Right hindlimb (tissue), 1 donor: ENCODE measurements at regions not wholly inside any gene's neighbourhood (a gene's known extent, or its start where the extent isn't known, plus 50 kb on each side); places are given as distances from the start of the nearest gene placed in this dataset.
"Not testable (repeated sequence)": the region's sequence is repeated elsewhere in the genome, so short reads cannot be mapped to it uniquely, and the experiment has no call there.

Source experiments
- DNase-seq: peaks from one replicate; pipeline ENCODE4 v3.0.0-alpha.2; 2018

DNA sequence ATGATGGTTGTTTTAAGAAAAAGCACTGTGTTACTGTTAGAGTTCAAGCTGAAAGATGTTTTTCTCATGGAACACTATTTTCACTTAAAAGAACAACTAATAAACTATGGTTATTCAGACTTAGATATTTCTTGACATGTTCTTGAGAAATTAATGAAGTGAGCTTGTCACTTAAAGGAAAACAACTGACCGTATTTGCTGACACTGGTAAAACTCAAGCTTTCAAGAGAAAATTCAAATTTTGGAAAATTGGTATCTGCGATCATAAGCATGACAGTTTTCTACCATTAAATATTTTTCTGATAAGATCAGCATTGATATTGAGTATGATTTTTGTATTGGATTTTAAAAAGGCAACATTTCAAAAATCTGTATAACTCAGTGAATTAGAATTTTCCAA, 549.5 kb upstream of the ACTRT1 start:
- DNase-seq: no peak

DNA sequence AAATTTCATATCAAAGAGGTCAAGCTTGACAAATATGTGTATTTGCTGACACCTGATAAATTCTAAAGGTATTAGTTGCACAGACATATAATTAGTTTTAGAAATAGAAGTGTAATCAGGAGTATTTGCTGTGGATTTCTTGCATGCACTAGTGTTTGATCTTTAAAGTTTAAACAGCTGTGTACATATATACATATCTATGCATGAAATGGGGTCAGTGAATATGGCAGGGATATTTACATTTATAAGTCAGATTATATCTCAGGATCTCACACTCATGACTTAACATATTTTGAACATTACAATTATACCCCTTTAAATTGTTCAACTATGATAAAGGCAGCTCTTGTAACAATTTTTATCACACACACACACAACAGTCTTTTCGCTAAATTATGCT, 547.4 kb upstream of the ACTRT1 start:
- no peak for DNase-seq

DNA sequence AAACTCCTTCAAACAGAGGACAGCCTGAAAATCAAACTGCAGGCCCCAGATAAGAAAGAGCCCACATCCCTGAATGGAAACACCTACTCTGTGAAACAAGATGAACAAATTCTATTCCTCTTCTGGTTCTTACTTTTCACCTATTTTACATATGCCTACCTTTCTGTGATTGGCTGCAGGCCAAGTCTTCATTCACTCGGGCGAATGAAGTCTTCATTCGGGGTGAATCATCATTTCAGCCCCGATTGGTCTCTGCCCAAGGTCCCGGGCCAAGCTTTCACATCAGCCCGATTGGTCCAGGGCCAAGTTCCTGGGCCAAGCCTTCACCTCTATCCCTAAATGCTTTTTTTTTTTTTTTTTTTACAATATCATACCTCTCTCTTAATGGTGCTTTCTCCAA, 529.8 kb upstream of the ACTRT1 start:
- DNase-seq: no peak

DNA sequence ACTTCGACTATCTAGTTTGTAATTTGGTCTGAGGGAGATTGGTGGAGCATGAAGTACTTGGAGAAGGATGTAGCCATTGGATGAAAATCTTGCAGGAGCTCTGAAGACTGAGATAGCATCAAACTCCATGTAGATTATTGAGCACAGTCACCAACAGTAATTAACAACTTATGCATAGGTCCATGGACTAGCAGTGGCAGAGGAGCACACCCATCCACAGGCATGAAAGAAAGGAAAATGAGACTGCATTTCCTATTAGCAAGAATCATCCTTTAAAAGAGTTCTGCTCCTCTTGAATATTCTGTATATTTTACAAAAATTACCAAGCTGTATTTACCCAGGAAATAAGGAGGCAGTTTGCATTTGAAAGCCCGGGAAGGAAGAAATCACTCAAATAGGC, 529.4 kb upstream of the ACTRT1 start:
- no peak for DNase-seq

DNA sequence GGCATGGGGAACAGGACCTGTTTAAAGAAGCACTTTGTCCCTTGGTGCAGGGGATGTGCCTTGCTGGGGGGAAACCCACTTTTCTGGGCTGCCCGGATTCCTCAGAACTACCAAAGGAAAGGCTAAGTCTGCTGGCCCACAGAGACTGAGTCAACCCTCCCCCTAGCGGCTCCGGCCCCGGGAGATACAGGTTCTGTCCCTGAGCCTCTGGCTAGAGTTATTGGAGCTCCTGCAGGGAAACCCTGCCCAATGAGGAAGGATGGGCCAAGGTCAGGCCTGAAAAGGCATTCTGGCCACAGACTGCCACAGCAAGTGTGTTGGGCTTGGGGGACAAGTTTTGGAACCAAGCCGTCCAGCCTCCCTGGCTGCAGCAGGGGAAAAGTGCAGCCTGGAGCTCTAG, 490.9 kb upstream of the ACTRT1 start:
- DNase-seq: no peak

DNA sequence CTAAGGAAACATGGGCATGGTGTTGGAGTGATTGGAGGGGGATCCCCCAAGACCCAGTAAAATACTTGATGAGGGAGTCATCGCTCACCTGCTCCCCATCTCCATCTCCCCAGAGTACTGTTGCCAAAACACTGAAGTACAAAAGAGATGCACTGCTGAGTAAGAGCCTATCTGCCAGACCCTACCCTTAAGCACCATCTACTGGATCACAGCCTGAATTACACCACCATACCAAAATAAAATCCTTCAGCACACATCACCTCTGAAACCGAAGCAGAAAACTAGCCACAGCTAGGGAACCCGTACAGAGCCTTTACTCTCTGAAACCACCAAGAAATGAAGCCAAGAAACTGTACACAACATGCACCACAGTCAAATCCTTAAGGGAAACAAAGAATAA, 466.3 kb upstream of the ACTRT1 start:
- DNase-seq: no peak

DNA sequence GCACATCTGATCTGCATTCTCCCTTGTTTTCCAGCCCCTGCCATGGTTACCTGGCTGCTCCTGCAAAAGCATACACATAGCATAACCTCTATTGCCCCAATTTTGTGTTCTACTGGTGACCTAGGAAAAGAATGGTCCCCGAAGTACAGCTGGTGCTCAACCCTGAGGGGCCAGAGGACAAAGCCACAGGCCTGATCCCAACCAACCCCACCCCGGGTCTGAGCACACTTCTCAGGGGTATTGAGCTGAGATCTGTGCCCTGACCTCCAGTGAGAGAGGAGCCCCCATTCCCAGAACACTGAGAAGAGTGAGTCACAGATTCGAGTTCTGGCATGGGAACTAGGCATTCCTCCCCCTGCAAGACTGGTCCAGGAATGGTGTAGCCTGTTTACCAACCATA, 465.5 kb upstream of the ACTRT1 start:
- DNase-seq: no peak

DNA sequence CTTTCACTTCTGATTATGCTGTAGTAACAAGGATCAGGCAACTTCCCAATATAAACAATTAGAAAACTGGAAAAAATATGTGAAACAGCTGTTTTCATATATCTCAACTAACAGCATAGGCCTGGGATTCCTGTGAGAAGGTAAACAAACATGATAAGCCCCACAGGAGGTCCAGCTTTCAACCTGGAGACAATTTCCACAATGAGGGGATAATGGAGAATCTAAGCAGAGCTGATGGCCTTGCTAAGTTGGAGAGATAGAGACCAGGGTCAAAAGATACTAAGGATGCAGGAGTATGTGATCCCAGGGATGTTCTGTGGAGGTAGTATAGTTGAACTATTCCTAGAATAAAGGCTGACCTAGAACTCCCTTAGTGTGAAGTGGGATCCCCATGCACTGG, 452.3 kb upstream of the ACTRT1 start:
- DNase-seq: no peak

DNA sequence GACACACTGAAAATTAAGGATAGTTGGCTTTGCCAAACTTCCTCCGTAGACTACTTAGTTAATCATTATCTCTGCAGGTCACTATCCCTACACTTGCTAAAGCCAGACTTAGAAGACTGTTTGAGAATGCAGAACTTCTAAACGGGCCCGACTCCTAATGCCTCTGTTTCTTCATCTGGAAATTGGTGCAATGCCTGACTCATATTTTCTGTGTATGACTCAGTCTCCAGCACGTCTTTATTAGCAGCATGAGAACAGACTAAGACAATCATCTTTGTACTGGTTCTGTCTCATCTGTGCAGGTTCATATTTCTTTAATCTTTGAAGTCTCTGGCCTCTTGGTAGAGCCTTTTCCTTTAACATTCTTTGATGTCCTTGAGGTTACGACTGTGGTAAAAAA, 411.9 kb upstream of the ACTRT1 start:
- no peak for DNase-seq

DNA sequence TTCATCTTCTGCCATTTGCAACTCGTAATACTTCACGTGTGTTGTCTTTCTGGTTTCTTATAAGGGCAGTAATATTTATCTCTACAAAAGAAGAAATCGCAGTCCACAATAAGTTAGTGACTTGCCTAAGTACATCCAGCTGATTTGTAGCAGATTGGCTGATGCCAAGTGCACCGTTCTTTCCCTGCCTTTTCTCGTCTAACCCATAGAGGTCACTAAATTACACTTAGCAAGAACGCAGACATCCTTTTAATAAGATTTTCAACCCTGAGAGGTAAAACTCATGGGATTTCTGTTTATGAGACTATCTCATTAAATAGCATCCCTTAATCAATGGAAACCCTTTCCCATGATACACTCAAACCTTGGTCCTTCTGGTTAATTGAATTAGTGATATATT, 408.6 kb upstream of the ACTRT1 start:
- DNase-seq: no peak

DNA sequence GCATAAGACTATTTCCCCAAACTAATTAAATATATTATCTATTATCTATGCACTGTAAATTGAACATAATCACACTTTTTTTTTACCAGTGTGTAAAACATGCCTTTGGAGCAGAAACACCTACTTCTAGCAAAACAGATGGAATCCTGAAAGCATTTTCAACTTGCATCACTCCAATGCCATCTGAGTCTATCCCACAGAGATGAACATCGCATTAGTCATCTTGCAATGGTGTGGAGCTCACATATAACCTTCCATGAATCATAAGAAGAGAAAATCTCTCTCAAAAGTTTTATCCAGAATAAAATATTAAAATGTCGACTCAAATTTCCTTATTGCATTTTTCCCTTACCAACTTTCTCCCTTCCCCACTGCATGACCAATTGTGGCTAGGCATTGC, 406.7 kb upstream of the ACTRT1 start:
- DNase-seq: no peak

DNA sequence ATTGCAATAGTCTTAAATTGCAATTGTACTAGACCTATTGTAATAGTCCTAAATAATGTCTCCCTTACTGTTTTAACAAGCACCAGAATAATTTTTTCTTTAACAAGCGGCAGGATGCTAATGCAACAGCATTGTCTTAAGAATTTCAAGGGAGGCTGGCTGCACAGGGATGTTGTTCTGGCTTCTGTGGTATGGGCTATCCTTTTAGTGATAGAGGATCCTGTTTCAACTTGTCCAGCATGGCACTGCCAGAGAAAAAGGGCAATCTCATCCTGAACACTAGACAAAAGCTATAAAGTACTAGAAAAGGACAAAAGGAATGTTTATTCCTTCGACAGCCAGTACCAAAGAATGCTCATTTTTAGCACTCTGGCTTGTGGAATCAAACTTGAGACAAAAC, 405.5 kb upstream of the ACTRT1 start:
- DNase-seq: no peak

DNA sequence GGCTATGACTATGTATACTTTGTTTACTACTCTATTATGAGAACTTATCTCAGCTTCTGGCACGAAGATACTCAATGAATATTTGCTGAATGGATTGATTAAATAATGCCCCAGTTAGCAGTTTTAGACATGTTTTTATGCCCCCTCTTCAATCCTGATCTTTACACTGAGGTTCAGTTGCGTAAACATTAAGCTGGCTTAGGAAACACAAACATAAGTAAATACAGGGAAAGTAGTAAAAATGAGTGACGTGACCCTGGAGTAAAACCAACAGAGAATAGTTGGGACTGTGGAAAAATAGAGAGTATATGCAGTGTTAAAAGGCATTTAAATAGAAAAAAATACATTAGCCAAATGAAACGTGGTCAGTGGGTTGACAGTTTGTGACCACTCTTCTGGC, 387.0 kb upstream of the ACTRT1 start:
- no peak for DNase-seq

DNA sequence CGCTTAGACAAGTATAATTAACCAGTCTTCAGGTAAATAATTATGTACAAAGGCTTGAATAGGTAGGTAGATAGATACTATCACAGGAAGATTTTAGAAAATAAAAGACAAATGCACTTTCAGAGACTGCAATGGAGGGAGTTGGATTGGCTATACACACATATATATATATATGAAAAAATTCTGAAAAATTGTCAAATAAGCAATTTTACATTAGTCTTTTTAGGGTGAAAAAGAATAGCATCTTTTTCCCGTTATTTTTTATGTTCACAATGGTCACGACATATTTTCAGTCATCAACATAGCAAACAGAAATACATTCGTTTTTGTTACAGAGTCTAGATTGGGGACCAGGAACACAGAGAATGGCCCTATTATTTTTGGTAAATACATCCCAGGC, 385.9 kb upstream of the ACTRT1 start:
- no peak for DNase-seq

DNA sequence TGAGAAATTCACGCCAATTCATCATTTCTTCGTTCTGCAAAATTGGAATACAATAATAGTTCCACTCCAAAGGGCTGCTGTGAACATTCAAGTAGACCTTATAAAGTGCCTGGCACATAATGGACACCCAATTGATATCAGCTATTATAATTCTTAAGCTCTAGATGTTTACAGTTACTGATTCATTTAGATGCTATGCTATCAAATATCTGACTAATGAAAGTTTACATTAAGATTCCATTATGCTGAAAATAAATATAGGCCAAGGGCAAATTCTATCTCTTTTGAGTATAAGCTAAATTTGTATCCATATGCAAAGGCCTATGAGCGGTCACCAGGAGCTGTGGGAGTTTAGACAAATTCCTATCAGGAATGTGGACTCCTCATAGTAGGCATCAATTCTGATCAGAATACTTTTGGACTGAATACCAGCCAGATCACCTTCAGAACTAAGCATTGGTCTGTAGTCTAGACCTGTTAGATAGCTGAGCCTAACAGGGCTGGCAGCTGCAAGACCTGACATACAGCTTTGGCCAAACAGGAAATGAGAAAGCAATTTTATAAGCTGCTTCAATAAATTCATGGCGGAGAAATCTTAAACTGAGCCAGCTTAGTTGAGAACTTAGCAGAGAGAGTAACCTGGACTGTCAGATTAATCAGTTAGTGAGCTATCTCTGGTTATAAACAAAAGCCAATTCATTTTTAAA, 384.3 kb upstream of the ACTRT1 start:
- DNase-seq: no peak

DNA sequence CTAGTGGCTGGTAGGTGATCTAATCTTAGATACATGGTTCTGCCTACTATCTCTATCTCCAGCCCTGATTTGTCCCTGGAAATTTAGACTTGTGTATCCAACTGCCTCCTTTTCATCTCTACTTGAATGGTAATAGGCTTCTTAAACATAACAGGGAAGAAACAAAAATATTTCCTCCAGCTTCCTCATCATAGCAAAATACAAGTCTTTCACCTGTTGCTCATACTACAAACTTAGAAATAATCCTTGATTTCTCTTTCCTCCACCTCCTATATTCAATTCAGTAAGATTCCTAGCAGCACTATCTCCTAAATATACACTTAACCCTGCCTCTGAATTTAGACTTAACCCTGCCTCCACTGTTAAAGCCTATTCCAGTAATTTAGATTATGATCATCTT, 373.3 kb upstream of the ACTRT1 start:
- DNase-seq: no peak

DNA sequence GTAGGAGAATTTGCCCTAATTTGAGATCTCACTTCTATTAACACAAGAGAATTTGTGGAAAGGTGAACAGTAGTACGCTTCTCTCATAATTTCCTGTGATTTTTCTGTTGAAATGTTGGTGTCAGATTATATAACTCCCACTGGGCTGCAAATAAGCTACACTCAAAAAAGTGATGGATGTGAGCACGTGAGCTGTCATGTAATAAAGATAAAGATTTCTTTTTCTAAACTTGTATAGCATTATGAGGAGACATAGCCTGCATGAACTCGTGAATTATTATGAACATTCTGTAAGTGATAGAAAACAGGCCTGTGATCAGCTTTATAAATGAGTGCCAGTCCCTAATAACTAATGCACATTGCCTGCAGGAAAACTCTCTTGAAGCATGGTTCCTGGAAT, 356.6 kb upstream of the ACTRT1 start:
- no peak for DNase-seq

DNA sequence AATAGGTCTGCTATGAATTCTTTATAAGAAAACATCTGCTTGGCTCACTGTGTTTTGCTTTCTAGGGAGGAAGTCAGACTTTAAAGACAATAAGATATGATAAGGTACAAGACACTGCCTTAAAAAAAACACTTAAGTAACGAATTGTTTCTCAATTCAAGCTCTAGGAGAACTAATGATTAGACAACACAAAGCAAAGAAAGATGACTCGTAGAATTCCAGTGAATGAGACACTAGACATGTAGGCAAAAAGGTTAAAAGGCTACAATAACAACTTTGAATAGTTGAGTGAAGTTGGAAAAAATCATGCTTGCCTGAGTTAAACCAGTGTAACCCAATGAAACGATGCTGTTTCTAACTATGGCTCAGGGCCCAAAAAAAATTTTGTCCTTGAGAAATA, 344.4 kb upstream of the ACTRT1 start:
- DNase-seq: no peak

DNA sequence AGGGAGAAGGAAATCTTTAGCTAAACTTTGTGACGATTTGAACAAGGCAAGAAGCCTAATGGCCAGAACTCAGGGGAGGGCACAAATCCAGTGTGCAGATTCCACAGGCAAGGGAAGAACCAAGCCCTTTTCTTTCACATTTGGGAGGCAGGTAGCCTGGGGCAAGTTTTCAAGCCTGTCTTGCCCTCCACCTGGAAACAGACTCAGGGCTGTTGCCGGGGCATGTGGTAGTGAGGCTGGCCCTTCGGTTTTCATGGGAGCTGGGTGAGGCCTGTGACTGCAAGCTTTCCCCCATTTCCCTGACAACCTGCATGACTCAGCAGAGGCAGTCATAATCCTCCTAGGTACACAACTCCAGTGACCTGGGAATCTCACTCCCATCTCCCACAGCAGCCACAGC, 331.6 kb upstream of the ACTRT1 start:
- not testable (repeated sequence) for DNase-seq

DNA sequence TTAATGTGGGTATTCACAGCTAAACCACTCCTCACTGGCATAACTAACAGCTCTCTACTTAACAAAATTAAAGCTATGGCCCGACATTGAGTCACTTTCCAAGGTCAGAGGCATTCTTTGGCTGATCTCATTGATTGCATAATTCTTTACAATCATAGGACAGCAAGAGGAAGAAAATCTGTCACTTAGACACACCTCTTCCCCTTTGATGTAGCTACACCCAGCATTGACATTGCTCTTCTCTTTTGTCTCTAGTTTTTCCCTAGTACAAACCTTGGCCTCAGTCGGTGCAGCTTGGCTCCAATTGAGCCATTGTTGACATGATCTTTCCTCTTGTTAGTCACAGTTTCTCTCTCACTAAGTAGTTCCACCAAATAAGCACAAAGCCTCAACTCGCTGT, 313.3 kb upstream of the ACTRT1 start:
- DNase-seq: no peak

DNA sequence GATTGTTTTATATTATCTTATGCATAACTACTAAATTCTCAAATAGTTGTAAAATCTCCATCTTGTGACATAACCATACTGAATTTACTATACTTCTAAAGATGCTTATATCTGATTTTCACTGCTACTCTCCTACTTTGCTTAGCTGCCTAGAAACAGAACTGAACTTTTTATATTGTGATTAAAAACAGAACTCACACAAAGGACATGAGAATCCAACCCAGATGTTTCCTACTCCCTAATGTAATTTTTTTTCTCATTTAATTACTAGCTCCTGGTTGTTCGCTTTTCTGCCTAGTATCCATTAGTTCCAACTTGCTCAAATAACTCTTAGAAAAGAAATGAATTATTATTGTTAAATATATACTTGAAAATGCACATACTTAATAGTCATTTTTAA, 283.5 kb upstream of the ACTRT1 start:
- DNase-seq: no peak

DNA sequence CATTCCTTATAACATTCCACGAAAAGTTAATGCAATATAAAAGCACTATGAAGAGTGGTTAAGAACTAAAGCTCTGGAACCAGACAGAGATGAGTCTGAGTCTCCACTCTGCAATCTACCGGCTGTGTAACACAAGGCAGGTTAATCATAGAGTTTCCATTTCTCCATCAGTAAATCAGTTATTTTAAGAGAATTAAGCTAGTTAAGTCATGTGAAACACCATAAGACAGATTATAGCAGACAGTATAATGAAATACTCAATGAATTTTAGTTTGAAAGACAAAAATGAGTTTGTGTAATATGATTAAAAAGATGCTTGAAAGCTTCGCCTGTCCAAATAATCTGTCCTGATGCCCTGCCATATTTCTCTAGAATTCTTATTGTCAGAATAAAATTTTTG, 282.6 kb upstream of the ACTRT1 start:
- DNase-seq: no peak

DNA sequence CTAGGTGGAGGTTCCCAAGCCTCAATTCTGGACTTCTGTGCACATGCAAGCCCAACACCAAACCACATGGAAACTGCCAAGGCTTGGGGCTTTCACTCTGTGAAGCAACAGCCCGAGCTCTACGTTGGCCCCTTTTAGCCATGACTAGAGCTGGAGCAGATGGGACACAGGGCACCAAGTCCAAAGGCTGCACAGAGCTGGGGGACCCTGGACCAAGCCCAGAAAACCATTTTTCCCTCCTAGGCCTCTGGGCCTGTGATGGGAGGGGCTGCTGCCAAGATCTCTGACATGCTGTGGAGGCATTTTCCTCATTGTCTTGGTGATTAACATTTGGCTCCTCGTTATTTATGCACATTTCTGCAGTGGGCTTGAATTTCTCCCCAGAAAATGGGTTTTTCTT, 258.7 kb upstream of the ACTRT1 start:
- no peak for DNase-seq

DNA sequence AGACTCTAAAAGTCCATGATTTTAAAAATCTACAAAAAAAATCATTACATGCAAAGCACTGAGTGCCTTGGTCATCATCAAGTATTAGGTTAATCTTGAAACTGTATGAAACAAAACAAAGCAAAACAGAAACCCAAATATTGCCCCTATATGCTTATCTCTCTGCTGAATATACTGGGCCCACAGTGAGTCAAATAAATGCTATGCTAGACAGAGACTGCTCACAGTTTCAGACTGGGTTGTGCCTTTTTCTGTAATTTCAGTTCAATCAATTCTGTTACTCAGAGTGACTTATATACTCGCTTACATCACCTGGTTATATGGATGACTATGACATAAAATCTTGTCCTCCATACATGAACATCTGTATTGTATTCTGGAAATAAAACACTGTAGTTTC, 257.1 kb upstream of the ACTRT1 start:
- DNase-seq: no peak

DNA sequence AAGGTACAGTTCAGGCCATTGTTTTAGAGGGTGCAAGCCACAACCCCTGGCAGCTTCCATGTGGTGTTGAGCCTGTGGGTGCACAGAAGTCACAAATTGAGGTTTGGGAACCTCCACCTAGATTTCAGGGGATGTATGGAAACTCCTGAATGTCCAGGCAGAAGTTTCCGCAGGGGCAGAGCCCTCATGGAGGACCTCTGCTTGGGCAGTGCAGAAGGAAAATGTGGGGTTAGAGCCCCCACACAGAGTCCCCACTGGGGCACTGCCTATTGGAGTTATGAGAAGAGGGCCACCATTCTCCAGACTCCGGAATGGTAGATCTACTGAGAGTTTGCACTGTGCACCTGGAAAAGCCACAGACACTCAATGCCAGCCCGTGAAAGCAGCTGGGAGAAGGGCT, 242.0 kb upstream of the ACTRT1 start:
- DNase-seq: no peak

DNA sequence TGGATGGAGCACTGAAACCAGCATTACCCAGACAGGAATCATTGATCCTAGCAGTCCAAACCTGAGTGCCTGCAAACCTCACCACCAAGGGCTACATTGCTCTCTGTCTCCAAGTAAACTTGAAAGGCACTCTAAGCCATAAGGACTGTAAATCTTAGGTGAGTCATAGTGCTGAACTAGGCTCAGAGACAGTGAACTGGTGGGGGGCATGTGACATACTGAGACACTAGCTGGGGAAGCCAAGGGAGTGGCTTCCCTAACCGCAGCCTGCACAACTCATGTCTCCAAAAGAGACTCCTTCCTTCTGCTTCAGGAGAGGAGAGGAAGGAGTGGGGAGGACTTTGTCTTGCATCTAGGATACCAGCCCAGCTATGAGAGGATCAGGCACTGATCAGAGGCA, 235.5 kb upstream of the ACTRT1 start:
- DNase-seq: no peak
